ENCODE measurements at regions not wholly inside any gene's neighbourhood (a gene's known extent, or its start where the extent isn't known, plus 50 kb on each side); places are given as distances from the start of the nearest gene placed in this dataset.

DNA sequence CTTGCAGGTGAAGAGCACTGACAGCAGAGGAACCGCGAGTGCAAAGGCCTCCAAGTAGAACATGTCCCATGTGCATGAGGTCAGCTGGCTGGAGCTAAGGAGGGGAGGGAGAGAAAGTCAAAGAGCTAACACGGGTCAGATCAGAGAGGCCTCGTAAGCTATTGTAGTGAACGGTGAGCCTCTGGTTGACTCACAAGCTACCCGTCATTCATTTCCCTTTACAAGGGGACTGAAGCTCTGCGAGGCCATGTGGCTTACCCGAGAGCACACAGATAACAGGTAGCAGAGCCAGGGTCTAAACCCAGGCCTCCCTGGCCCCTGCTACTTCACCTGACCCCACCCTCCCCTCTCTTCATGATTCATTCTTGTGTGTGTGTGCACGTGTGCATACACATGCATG is 152.7 kb upstream of the ADRA1B start:
- TF ChIP-seq, protein P1, sequence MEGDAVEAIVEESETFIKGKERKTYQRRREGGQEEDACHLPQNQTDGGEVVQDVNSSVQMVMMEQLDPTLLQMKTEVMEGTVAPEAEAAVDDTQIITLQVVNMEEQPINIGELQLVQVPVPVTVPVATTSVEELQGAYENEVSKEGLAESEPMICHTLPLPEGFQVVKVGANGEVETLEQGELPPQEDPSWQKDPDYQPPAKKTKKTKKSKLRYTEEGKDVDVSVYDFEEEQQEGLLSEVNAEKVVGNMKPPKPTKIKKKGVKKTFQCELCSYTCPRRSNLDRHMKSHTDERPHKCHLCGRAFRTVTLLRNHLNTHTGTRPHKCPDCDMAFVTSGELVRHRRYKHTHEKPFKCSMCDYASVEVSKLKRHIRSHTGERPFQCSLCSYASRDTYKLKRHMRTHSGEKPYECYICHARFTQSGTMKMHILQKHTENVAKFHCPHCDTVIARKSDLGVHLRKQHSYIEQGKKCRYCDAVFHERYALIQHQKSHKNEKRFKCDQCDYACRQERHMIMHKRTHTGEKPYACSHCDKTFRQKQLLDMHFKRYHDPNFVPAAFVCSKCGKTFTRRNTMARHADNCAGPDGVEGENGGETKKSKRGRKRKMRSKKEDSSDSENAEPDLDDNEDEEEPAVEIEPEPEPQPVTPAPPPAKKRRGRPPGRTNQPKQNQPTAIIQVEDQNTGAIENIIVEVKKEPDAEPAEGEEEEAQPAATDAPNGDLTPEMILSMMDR (IDR thresholded peaks at IDR 0.05 in 8 of 11, conservative IDR thresholded peaks at IDR 0.05 in 3 of 11) = no peak
- TF ChIP-seq POLR2A (IDR thresholded peaks at IDR 0.05) = no peak
- no peak for TF ChIP-seq POLR2AphosphoS5 (IDR thresholded peaks at IDR 0.05)
